ENCODE measurements at regions not wholly inside any gene's neighbourhood (a gene's known extent, or its start where the extent isn't known, plus 50 kb on each side); places are given as distances from the start of the nearest gene placed in this dataset.

DNA sequence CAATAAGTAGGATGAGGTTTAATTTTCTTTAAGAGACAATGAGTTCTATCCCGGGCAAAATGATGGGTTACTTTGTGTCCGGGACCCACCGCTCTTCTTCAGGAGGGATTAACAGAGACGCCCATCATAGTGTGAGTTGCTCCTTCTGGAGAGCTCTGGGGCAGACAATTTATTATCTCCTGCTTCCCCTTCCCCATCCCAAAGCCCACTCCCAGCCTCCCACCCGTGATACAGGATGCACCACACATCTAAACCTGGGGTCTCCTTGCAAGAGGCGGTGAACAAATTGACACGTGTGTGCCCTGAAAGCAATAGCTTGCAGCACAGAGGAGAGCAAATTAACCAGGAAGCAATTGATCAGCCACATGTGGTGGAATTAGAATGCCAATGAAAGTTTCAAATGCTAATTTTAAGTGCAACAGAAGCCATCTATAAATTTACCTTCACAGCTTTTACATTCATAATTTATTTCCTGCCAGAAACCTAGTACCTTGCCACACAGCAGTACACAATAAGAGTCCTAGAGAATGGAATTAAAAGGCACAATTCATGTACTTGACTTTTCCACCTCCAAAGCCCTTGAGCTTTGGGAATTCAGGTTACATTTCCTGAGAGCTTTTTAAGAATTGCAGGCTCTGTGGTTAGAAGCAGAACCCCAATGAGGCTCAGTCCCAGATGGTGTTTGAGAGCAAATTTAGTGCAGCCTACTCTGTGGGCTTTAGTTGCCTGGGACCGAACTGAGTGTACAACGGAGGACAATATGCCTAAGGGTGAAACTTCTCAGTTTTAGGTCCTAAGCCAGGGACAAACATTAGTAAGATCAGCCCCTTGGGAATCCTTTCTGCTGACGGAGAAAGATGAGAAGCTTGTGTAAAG is 399.6 kb downstream of the MED10 start:
- DNase-seq = no peak
- H3K27ac ChIP-seq = no peak overlapping the region
- TF ChIP-seq, protein P1, sequence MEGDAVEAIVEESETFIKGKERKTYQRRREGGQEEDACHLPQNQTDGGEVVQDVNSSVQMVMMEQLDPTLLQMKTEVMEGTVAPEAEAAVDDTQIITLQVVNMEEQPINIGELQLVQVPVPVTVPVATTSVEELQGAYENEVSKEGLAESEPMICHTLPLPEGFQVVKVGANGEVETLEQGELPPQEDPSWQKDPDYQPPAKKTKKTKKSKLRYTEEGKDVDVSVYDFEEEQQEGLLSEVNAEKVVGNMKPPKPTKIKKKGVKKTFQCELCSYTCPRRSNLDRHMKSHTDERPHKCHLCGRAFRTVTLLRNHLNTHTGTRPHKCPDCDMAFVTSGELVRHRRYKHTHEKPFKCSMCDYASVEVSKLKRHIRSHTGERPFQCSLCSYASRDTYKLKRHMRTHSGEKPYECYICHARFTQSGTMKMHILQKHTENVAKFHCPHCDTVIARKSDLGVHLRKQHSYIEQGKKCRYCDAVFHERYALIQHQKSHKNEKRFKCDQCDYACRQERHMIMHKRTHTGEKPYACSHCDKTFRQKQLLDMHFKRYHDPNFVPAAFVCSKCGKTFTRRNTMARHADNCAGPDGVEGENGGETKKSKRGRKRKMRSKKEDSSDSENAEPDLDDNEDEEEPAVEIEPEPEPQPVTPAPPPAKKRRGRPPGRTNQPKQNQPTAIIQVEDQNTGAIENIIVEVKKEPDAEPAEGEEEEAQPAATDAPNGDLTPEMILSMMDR (IDR thresholded peaks at IDR 0.05; ENCODE audit: low read depth, low read length) = no peak

DNA sequence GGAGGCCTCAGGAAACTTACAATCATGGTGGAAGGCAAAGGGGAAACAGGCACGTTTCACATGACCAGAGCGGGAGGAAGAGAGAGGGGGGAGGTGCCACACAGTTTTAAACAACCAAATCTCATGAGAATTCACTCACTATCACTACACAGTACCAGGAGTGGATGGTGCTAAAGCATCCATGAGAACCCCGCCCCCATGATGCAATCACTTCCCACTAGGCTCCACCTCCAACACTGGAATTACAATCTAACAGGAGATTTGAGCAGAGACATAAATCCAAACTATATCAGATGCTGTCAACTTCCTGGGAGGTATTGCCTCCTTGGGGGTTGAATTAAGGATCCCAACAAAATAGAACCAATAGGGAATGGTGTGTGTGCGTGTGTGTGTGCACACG is 407.1 kb downstream of the MED10 start:
- peaks cover 96% of the 10 kb centered on the region for H3K27me3 ChIP-seq (ENCODE audit: insufficient read depth, low read depth, severe bottlenecking)
- H3K27ac ChIP-seq = no peak overlapping the region
- H3K9me3 ChIP-seq (ENCODE audit: severe bottlenecking) = no peaks in the 10 kb centered on the region
- H3K36me3 ChIP-seq = no peaks in the 10 kb centered on the region
- DNase-seq = no peak
- H3K4me3 ChIP-seq (ENCODE audit: low read depth, low read length) = no peak overlapping the region
- TF ChIP-seq, protein P1 (IDR thresholded peaks at IDR 0.05; ENCODE audit: low read depth, low read length) = no peak

More for the DNA sequence above, 399.6 kb downstream of the MED10 start:
- Histone ChIP-seq H3K4me3 (ENCODE audit: low read depth, low read length) (no peak overlapping the region), H3K9me3 (ENCODE audit: severe bottlenecking) (no peaks in the 10 kb centered on the region), H3K27me3 (ENCODE audit: insufficient read depth, low read depth, severe bottlenecking) (peaks cover 94% of the 10 kb centered on the region), H3K36me3 (no peaks in the 10 kb centered on the region)

DNA sequence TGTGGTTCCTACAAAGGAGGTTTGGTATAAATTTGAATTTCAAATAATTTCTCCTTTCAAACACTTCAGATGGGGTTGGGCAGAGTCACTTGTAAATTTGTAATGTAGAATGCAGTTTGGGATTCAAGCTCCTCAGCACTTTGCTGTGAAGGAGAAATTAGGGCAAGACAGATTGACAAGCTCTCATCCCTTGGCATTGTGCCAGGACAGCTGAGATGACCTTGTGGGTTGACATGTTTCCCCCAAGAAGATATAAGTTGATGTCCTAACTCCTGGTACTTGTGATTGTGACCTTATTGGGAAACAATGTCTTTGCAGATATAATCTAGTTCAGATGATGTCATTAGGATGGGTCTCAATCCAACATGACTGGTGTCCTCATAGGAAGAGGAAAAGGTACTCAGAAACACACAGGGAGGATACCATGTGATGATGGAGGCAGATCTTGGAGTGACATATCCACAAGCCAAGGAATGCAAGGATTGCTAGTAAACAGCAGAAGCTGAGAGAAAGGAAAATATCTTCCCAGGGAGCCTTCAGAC is 408.3 kb downstream of the MED10 start:
- H3K9me3 ChIP-seq (ENCODE audit: severe bottlenecking) = no peaks in the 10 kb centered on the region
- no peak overlapping the region for H3K27ac ChIP-seq
- H3K36me3 ChIP-seq = no peaks in the 10 kb centered on the region
- H3K4me3 ChIP-seq (ENCODE audit: low read depth, low read length) = no peak overlapping the region
- TF ChIP-seq, protein P1 (IDR thresholded peaks at IDR 0.05; ENCODE audit: low read depth, low read length) = no peak
- H3K27me3 ChIP-seq (ENCODE audit: insufficient read depth, low read depth, severe bottlenecking) = peaks cover 93% of the 10 kb centered on the region
- no peak for DNase-seq

DNA sequence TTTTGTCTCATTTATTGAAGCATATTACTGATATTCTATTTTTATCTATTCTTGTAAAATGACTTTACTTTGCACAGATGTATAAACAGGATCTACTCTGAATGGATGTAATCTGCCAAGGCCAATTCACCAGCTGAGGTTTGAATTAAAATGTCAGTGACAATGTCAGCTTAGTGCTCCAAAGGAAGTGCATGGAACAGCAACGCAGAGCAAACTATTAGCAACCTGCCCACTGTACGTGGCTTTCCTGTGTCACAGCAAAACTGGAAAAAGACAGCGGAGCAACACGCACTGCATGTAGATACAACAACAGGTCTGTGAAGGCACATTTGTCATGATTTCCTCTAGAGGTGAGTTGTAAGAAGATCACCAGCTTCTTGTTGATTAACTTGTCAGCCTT is 409.4 kb downstream of the MED10 start:
- no peak for DNase-seq
- Histone ChIP-seq H3K27me3 (ENCODE audit: insufficient read depth, low read depth, severe bottlenecking) (peaks cover 95% of the 10 kb centered on the region), H3K9me3 (ENCODE audit: severe bottlenecking) (peaks cover 9% of the 10 kb centered on the region), H3K4me3 (ENCODE audit: low read depth, low read length) (no peak overlapping the region), H3K36me3 (no peaks in the 10 kb centered on the region), H3K27ac (no peak overlapping the region)
- TF ChIP-seq, protein P1 (IDR thresholded peaks at IDR 0.05; ENCODE audit: low read depth, low read length) = no peak

DNA sequence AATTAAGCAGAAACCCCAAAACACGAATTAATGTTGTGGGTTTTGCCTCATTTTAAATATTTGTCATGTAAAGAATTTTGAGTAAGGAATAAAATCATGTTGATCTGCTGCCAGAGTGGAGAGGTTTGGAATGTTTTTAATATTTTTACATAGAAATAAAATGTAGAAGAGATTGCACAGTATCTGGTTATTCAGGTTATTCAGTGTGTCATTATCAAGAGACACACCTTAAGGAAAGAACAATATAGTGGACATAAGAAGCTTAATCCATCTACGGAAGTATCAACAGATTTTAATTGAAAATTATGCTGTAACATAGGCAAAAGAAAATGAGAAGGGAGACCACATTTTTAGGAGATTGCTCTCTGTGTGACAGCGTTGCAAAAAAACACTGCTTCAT is 410.4 kb downstream of the MED10 start:
- Histone ChIP-seq H3K9me3 (ENCODE audit: severe bottlenecking) (peaks cover 10% of the 10 kb centered on the region), H3K4me3 (ENCODE audit: low read depth, low read length) (no peak overlapping the region), H3K27me3 (ENCODE audit: insufficient read depth, low read depth, severe bottlenecking) (peaks cover 95% of the 10 kb centered on the region), H3K36me3 (no peaks in the 10 kb centered on the region), H3K27ac (no peak overlapping the region)
- no peak for DNase-seq
- TF ChIP-seq, protein P1 (IDR thresholded peaks at IDR 0.05; ENCODE audit: low read depth, low read length) = no peak
